AG04450 (cell line): ENCODE measurements at regions not wholly inside any gene's neighbourhood (a gene's known extent, or its start where the extent isn't known, plus 50 kb on each side); places are given as distances from the start of the nearest gene placed in this dataset.

Source experiments
- CTCF ChIA-PET: fragments of 300-600, 350-600 bp; formaldehyde crosslinking; extraction: SDS; loops from one replicate; lab custom pipeline; 2022; ENCODE audit warnings: antibody characterized with exemption, inconsistent platforms; lab: Charles Lee
- POLR2A ChIA-PET: fragments of 350-600 bp; formaldehyde crosslinking; extraction: SDS; loops from one replicate; lab custom pipeline; 2021; ENCODE audit warnings: antibody characterized with exemption, inconsistent platforms; lab: Yijun Ruan, JAX
- DNase-seq: peaks from one replicate; pipeline ENCODE4 v3.0.0-alpha.2; 2011; ENCODE audit warnings: low read depth, low spot score
- H3K27ac ChIP-seq: one replicate; pipeline ENCODE4 v1.5.1; 2012; ENCODE audit warnings: low read depth, low read length, control low read depth
- H3K27me3 ChIP-seq: one replicate; pipeline ENCODE4 v1.6.0; 2012; ENCODE audit warnings: low read length; ENCODE audit not compliant: control insufficient read depth, insufficient read depth
- H3K4me3 ChIP-seq: 2 replicates; pipeline ENCODE4 v1.5.1; 2011; ENCODE audit warnings: mild to moderate bottlenecking, low read depth, low read length, control low read depth
- H3K9me3 ChIP-seq: 2 replicates; pipeline ENCODE4 v1.5.1; 2012; ENCODE audit warnings: low read length; ENCODE audit not compliant: control insufficient read depth, insufficient read depth
- TF ChIP-seq, protein P1 (sequence below): IDR thresholded peaks from 2 replicates; pipeline ENCODE4 v1.5.1; 2011; ENCODE audit warnings: low read depth, low read length, control low read depth, inconsistent platforms

DNA sequence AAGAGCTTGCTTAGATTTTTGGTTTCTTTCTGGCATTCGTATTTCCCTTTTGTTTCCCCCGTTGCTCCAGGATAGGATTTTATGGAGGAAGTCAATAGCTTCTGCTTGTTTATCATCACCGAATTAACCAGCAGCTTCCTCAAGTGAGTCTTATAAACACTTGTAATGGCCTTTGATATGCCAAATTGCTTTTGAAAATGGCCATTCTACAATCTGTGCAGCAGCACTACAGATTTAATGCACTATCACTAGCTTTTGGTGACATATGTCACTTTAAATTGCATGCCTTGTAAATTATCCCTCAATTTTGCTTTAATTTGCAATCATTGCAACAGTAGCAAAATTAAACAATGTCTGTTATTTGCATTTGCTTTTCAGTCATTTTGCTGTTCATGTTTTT, 774.7 kb downstream of the METTL4 start:
- ChIA-PET CTCF (no interaction called here), POLR2A (no interaction called here)
- no peak overlapping the region for H3K27ac ChIP-seq
- H3K9me3 ChIP-seq = peaks cover 9% of the 10 kb centered on the region
- DNase-seq = no peak
- no peaks in the 10 kb centered on the region for H3K27me3 ChIP-seq
- TF ChIP-seq, protein P1, sequence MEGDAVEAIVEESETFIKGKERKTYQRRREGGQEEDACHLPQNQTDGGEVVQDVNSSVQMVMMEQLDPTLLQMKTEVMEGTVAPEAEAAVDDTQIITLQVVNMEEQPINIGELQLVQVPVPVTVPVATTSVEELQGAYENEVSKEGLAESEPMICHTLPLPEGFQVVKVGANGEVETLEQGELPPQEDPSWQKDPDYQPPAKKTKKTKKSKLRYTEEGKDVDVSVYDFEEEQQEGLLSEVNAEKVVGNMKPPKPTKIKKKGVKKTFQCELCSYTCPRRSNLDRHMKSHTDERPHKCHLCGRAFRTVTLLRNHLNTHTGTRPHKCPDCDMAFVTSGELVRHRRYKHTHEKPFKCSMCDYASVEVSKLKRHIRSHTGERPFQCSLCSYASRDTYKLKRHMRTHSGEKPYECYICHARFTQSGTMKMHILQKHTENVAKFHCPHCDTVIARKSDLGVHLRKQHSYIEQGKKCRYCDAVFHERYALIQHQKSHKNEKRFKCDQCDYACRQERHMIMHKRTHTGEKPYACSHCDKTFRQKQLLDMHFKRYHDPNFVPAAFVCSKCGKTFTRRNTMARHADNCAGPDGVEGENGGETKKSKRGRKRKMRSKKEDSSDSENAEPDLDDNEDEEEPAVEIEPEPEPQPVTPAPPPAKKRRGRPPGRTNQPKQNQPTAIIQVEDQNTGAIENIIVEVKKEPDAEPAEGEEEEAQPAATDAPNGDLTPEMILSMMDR = no peak
- H3K4me3 ChIP-seq = no peak overlapping the region

DNA sequence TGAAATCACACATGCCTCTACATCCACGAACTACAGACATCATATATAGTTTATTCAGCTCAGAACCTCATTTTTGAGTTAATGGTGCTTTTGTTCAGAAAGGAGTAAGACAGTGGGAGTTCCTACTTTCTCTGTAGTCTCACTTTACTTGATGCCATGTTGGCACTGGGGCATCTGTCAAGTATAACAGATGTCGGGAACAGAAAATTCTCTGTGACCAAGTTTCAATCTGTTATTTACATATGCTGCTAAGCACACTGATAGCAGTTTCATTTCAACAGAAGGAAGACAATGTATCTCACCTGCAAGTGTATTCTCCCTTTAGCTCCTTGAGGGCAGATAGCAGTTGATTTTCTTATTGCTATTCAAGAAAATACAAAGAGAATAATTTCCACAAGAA, 774.1 kb downstream of the METTL4 start:
- POLR2A ChIA-PET = no interaction called here
- CTCF ChIA-PET = no interaction called here

DNA sequence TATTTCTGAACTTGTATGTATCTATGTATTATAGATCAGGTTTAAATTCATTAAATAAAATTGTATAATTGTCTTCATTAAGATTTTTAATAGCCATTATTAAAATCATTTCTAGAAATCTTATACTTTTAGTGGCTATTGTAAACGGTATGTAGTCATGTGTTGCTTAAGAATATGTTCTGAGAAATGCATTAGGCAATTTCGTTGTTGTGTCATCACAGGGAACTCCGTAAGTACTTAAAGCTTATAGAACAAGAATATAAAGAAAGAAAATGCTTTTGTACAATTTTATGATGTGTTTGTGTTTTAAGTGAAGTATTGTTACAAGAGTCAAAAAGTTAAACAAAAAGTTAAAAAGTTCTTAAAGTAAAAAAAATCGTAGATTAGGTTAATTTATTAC, 765.8 kb downstream of the METTL4 start:
- no peak for DNase-seq
- H3K4me3 ChIP-seq = no peak overlapping the region
- CTCF ChIA-PET = no interaction called here
- POLR2A ChIA-PET = no interaction called here
- H3K27me3 ChIP-seq = no peaks in the 10 kb centered on the region
- peaks cover 5% of the 10 kb centered on the region for H3K9me3 ChIP-seq
- TF ChIP-seq, protein P1 = no peak
- no peak overlapping the region for H3K27ac ChIP-seq

More for the DNA sequence above, 774.1 kb downstream of the METTL4 start:
- DNase-seq = no peak
- TF ChIP-seq, protein P1 = no peak
- Histone ChIP-seq H3K4me3 (no peak overlapping the region), H3K9me3 (peaks cover 9% of the 10 kb centered on the region), H3K27me3 (no peaks in the 10 kb centered on the region), H3K27ac (no peak overlapping the region)

DNA sequence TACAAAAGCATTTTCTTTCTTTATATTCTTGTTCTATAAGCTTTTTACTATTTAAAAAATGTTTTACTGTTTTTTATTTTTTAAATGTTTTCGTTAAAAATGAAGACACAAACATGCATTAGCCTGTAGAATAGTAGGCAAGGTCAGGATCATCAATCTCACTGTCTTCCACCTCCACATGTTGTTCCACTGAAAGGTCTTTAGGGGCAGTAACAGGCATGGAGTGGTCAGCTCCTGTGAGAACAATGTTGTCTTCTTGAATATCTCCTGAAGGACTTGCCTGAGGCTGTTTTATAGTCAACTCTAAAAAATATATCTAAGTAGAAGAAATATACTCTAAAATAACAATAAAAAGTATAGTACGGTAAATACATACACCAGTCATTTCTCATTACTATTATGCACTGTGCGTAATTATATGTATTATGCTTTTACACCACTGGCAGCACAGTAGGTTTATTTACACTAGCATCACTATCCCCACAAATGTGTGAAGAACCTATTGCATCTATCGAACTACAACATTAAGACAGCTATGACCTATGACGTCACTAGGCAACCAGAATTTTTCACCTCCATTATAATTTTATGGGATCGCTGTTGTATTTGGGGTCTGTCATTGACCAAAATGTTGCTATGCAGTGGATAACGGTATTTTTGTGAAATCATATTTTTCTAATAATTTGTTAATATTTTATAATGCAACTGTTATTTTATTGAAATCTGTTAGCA, 764.3 kb downstream of the METTL4 start:
- DNase-seq = no peak
- H3K9me3 ChIP-seq = peaks cover 3% of the 10 kb centered on the region; the same call in 1 of the 2 replicates
- ChIA-PET POLR2A (no interaction called here), CTCF (no interaction called here)
- TF ChIP-seq, protein P1 = no peak
- no peak overlapping the region for H3K27ac ChIP-seq
- H3K4me3 ChIP-seq = no peak overlapping the region
- H3K27me3 ChIP-seq = no peaks in the 10 kb centered on the region

DNA sequence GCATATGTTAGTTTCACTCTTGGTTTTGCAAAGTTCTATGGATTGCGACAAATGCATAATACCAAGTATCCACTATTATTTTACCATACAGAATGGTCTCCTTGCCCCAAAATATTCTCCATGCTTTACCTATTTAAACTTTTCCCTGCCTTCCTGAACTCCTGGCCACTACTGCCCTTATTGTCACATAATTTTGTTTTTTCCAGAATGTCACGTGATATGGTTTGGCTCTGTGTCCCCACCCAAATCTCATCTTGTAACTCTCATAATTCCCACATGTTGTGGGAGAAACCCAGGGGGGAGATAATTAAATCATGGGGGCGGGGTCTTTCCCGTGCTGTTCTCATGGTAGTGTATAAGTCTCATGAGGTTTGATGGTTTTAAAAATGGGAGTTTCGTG, 760.0 kb downstream of the METTL4 start:
- TF ChIP-seq, protein P1 = no peak
- Histone ChIP-seq H3K27me3 (no peaks in the 10 kb centered on the region), H3K27ac (no peak overlapping the region), H3K4me3 (no peak overlapping the region), H3K9me3 (peaks cover 3% of the 10 kb centered on the region; the same call in 1 of the 2 replicates)
- no peak for DNase-seq
- ChIA-PET POLR2A (no interaction called here), CTCF (no interaction called here)
